ENCODE measurements at regions not wholly inside any gene's neighbourhood (a gene's known extent, or its start where the extent isn't known, plus 50 kb on each side); places are given as distances from the start of the nearest gene placed in this dataset.
A peak's percentile ranks its signal among the peaks of the same experiment; 100 is the strongest.

DNA sequence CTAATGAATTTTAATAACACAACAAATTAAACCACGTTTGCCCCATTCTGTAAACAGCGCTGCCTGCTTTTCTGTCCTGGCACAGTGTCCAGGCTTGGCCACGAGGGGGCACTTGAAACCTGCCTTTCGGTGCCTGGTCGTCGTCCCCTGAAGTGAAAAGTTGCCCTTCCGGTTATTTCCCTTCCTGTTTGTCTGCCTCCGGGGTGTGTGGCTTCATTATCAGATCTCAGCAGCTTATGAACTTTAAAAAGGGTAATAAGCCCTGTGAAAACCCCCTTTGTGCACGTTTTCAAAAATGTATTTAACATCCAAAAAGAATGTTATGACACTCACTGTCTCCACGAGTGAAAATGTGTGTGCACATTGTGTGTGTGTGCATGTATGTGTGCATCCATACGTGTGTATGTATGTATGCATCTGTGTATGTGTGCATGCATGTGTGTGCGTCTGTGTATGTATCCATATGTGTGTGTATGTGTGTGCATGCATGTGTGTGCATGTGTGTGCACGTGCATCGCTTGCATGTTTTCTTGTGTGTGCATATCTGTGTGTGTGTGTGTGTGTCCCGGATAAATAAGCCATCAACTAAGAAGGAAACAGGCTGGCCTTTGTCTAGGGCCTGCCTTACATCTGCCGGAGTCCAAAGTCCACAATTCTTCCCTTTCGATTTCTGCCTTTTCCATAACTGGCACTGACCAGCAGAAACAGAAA is 358.4 kb downstream of the THBS2 start:
- TF ChIP-seq, protein P1, sequence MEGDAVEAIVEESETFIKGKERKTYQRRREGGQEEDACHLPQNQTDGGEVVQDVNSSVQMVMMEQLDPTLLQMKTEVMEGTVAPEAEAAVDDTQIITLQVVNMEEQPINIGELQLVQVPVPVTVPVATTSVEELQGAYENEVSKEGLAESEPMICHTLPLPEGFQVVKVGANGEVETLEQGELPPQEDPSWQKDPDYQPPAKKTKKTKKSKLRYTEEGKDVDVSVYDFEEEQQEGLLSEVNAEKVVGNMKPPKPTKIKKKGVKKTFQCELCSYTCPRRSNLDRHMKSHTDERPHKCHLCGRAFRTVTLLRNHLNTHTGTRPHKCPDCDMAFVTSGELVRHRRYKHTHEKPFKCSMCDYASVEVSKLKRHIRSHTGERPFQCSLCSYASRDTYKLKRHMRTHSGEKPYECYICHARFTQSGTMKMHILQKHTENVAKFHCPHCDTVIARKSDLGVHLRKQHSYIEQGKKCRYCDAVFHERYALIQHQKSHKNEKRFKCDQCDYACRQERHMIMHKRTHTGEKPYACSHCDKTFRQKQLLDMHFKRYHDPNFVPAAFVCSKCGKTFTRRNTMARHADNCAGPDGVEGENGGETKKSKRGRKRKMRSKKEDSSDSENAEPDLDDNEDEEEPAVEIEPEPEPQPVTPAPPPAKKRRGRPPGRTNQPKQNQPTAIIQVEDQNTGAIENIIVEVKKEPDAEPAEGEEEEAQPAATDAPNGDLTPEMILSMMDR (IDR thresholded peaks at IDR 0.05) = peak; percentile 88
- TF ChIP-seq, protein P2, sequence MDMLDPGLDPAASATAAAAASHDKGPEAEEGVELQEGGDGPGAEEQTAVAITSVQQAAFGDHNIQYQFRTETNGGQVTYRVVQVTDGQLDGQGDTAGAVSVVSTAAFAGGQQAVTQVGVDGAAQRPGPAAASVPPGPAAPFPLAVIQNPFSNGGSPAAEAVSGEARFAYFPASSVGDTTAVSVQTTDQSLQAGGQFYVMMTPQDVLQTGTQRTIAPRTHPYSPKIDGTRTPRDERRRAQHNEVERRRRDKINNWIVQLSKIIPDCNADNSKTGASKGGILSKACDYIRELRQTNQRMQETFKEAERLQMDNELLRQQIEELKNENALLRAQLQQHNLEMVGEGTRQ (IDR thresholded peaks at IDR 0.05; ENCODE audit: borderline replicate concordance, low read depth, low read length) = no peak
- TF ChIP-seq POLR2AphosphoS5 (IDR thresholded peaks at IDR 0.05; ENCODE audit: low read depth, low read length) = no peak
- peak; percentile 59; the same call in 1 of the 2 replicates for TF ChIP-seq ELF1 (IDR thresholded peaks at IDR 0.05)
- TF ChIP-seq CHD2 (IDR thresholded peaks at IDR 0.05; ENCODE audit: low read length, partially characterized antibody) = no peak
- TF ChIP-seq SMC3 (IDR thresholded peaks at IDR 0.05; ENCODE audit: low read depth, low read length) = peak; percentile 79
- TF ChIP-seq REST (IDR thresholded peaks at IDR 0.05; ENCODE audit: low read depth, low read length) = no peak
- no peak for TF ChIP-seq EP300 (IDR thresholded peaks at IDR 0.05; ENCODE audit: borderline replicate concordance in 1 of 2, low read depth in 1 of 2, low read length in 1 of 2)
